Inflammatory macrophage (primary cell): ENCODE measurements at regions not wholly inside any gene's neighbourhood (a gene's known extent, or its start where the extent isn't known, plus 50 kb on each side); places are given as distances from the start of the nearest gene placed in this dataset.
"Not testable (repeated sequence)": the region's sequence is repeated elsewhere in the genome, so short reads cannot be mapped to it uniquely, and the experiment has no call there.

ENCODE experiments used
- DNase-seq, 2 donors: peaks; one replicate each; pipeline ENCODE4 v3.0.0-alpha.2; 2020 to 2022

GRCh38 chr5:29561564-29561963 is 1631.9 kb upstream of the CDH6 start:
- DNase-seq: no peak

GRCh38 chr5:29550523-29550922 is 1643.0 kb upstream of the CDH6 start:
- no peak for DNase-seq

- DNase-seq: no peak
These were observed 1645.2 kb upstream of the CDH6 start for GRCh38 chr5:29548262-29548661.

GRCh38 chr5:29547236-29547865 is 1646.1 kb upstream of the CDH6 start:
- DNase-seq: no peak

GRCh38 chr5:29543501-29543900 is 1650.0 kb upstream of the CDH6 start:
- no peak for DNase-seq

GRCh38 chr5:29524227-29524626 is 1669.3 kb upstream of the CDH6 start:
- no peak for DNase-seq

GRCh38 chr5:29518176-29518575 is 1675.3 kb upstream of the CDH6 start:
- DNase-seq: no peak

- DNase-seq: no peak
These were observed 1677.3 kb upstream of the CDH6 start for GRCh38 chr5:29516224-29516623.

GRCh38 chr5:29508131-29508530 is 1685.4 kb upstream of the CDH6 start:
- DNase-seq: no peak

GRCh38 chr5:29504411-29504810 is 1689.1 kb upstream of the CDH6 start:
- DNase-seq: no peak

GRCh38 chr5:29498860-29499259 is 1694.6 kb upstream of the CDH6 start:
- no peak for DNase-seq

- no peak for DNase-seq
These were observed 1695.1 kb upstream of the CDH6 start for GRCh38 chr5:29498412-29498811.

GRCh38 chr5:29485333-29485732 is 1708.2 kb upstream of the CDH6 start:
- no peak for DNase-seq

GRCh38 chr5:29469581-29469980 is 1723.9 kb upstream of the CDH6 start:
- no peak for DNase-seq

- no peak for DNase-seq
These were observed 1731.2 kb upstream of the CDH6 start for GRCh38 chr5:29462241-29462640.

GRCh38 chr5:29460971-29461559 is 1732.4 kb upstream of the CDH6 start:
- DNase-seq: no peak

GRCh38 chr5:29451004-29451403 is 1742.5 kb upstream of the CDH6 start:
- DNase-seq: not testable (repeated sequence)

- no peak for DNase-seq
These were observed 1778.8 kb upstream of the CDH6 start for GRCh38 chr5:29414681-29415080.

GRCh38 chr5:29412979-29413378 is 1780.5 kb upstream of the CDH6 start:
- DNase-seq: no peak

- no peak for DNase-seq
These were observed 1791.2 kb upstream of the CDH6 start for GRCh38 chr5:29402270-29402669.

GRCh38 chr5:29389993-29390392 is 1803.5 kb upstream of the CDH6 start:
- no peak for DNase-seq

- no peak for DNase-seq
These were observed 1806.1 kb upstream of the CDH6 start for GRCh38 chr5:29387384-29387783.

- no peak for DNase-seq
These were observed 1810.7 kb upstream of the CDH6 start for GRCh38 chr5:29382780-29383179.

GRCh38 chr5:29380029-29380428 is 1813.5 kb upstream of the CDH6 start:
- DNase-seq: no peak

- DNase-seq: no peak
These were observed 1813.9 kb upstream of the CDH6 start for GRCh38 chr5:29379619-29380018.
